HG02623 (cell line): ENCODE measurements at regions not wholly inside any gene's neighbourhood (a gene's known extent, or its start where the extent isn't known, plus 50 kb on each side); places are given as distances from the start of the nearest gene placed in this dataset.

Experiments
- ATAC-seq: cut with Tn5 transposase; IDR thresholded peaks from one replicate; pipeline ENCODE4 v1.9.1; 2021; ENCODE audit warnings: moderate library complexity; ENCODE audit not compliant: unreplicated experiment

DNA sequence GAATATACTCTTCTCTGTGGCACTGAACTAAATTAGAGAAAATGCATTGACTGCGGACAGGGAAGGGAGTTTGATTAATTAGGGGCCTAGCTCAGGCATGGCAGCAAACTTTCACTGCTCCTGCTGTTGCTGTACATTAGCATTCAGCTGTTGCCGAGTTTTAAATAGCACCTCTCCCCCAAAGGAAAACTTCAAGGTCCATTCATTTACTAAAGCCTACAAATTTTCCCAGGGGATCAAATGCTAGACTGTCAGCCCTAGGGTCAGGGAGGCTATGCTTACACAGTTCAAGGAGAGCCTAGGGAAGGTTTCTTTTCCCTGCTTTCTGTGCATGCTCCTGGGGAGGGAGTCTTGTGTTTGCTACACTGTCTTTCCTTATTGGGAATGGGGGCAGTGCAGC, 60.0 kb upstream of the GZMB start:
- no peak for ATAC-seq

DNA sequence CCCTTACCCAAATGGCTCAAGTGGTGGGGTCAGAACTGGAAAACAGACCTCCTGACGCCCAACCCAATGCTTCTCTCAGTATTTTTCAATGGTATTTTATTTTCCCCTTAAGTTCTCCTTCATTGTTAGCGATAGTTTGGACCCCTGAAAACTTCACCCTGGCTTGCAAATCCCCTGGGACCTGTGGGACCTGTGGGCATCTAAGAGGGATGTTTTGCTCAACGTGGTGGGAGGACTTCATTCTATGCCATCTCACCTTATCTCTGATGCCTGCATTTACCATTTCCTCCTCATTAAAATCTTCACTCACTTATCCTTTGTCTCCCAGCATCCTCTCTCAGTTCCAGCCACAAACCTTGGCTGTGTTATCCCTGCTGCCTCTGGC, 59.4 kb upstream of the GZMB start:
- ATAC-seq: no peak

GRCh38 chr14:24692382-24693352, 58.7 kb upstream of the GZMB start:
- ATAC-seq: no peak

DNA sequence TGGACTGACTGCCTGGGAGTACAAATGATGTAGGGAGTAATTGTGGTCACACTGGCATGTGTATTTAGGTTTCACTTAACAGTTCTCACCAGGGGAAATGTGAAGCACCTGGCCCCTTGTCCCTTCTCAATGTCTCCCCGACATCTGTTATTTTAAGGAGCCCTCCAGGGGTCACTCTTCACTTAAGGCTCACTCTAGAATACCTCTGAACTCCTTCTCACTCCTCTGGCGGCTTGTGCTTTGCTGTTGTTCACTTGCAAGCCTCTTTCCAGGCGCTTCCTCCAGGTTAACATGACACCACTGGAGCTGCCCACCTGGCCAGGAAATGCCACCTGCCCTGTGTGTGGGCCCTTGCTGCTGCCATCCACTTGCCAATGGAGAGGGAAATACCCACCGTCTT, 56.5 kb upstream of the GZMB start:
- ATAC-seq: no peak

- ATAC-seq: no peak
These were observed 54.2 kb upstream of the GZMB start for GRCh38 chr14:24688030-24688658.
